Erythroblast (primary cell): ENCODE measurements at regions not wholly inside any gene's neighbourhood (a gene's known extent, or its start where the extent isn't known, plus 50 kb on each side); places are given as distances from the start of the nearest gene placed in this dataset.

Experiments used
- GATA1 ChIP-seq: IDR thresholded peaks from 2 replicates; pipeline ENCODE4 v1.6.1; 2011; ENCODE audit warnings: low read depth, mild to moderate bottlenecking, control low read depth, low read length, moderate library complexity
- POLR2A ChIP-seq: IDR thresholded peaks from 2 replicates; pipeline ENCODE4 v1.6.1; 2011; ENCODE audit warnings: mild to moderate bottlenecking, low read length

- no peak for TF ChIP-seq POLR2A
- no peak for TF ChIP-seq GATA1
Measured at GRCh38 chr5:74319076-74319475, 321.5 kb downstream of the ENC1 start.
